ENCODE measurements at regions not wholly inside any gene's neighbourhood (a gene's known extent, or its start where the extent isn't known, plus 50 kb on each side); places are given as distances from the start of the nearest gene placed in this dataset.

- H3K9ac ChIP-seq (ENCODE audit: insufficient read depth, low read depth, low read length): no peak overlapping the region
- peaks cover 20 to 86% of the 10 kb centered on the region in 2 experiments for H3K27me3 ChIP-seq (ENCODE audit: control insufficient read depth in 1 of 2, insufficient read depth in 2 of 2, low read length in 2 of 2)
- FAIRE-seq (no peak), DNase-seq (ENCODE audit: low spot score) (no peak), ATAC-seq (no peak)
- peaks cover 14% of the 10 kb centered on the region for H3K4me1 ChIP-seq (ENCODE audit: insufficient read depth, low read length)
- in situ Hi-C loops (cut with HindIII; ENCODE audit: extremely low pct_ligation_motif_present, low pct_unique_long_range_greater_than_20kb): no loop called here
- no peaks in the 10 kb centered on the region for H3K36me3 ChIP-seq (replicated peaks in 1 of 2; ENCODE audit: control insufficient read depth in 1 of 2, insufficient read depth in 2 of 2, low read length in 2 of 2)
- no peak overlapping the region for H3K27ac ChIP-seq (ENCODE audit: extremely low read length, insufficient read depth, low read length)
- BruUV-seq (replicated peaks): no TSS peak
- no peaks in the 10 kb centered on the region for H3K79me2 ChIP-seq (ENCODE audit: insufficient read depth, low read length)
- intact Hi-C loops (cut with micrococcal nuclease; ENCODE audit: unreplicated experiment): no loop called here
- no peak overlapping the region for H3K4me3 ChIP-seq (replicated peaks in 1 of 3; ENCODE audit: insufficient read depth in 1 of 3, low read depth in 2 of 3, low read length in 3 of 3)
- no peaks in the 10 kb centered on the region for H4K20me1 ChIP-seq (ENCODE audit: insufficient read depth, low read length)
- TF ChIP-seq ZKSCAN1 (IDR thresholded peaks at IDR 0.05; ENCODE audit: low read length) (no peak), ZIK1 (CRISPR knock-in tag; IDR thresholded peaks at IDR 0.05; ENCODE audit: borderline replicate concordance, low read depth) (no peak), RBM39 (IDR thresholded peaks at IDR 0.05; ENCODE audit: low read depth, low read length, poor library complexity, severe bottlenecking) (no peak), PRPF4 (IDR thresholded peaks at IDR 0.05; ENCODE audit: low read depth, low read length, poor library complexity, severe bottlenecking) (no peak), NONO (IDR thresholded peaks at IDR 0.05) (no peak), NONO (CRISPR knock-in tag; conservative IDR thresholded peaks at IDR 0.05) (no peak), ZNF552 (CRISPR knock-in tag; IDR thresholded peaks at IDR 0.05; ENCODE audit: borderline replicate concordance) (no peak), CREB1 (IDR thresholded peaks at IDR 0.05) (no peak), CREB1 (CRISPR knock-in tag; IDR thresholded peaks at IDR 0.05) (no peak), ATF1 (CRISPR knock-in tag; IDR thresholded peaks at IDR 0.05) (no peak), ZBTB38 (CRISPR knock-in tag; IDR thresholded peaks at IDR 0.05) (no peak), CBFB (CRISPR knock-in tag; IDR thresholded peaks at IDR 0.05) (no peak), WIZ (CRISPR knock-in tag; IDR thresholded peaks at IDR 0.05) (no peak), FOXK2 (IDR thresholded peaks at IDR 0.05) (no peak), ZNF280B (CRISPR knock-in tag; IDR thresholded peaks at IDR 0.05; ENCODE audit: borderline replicate concordance) (no peak), SMARCC2 (IDR thresholded peaks at IDR 0.05) (no peak)
- no peak overlapping the region for H3K4me2 ChIP-seq (ENCODE audit: low read depth, low read length)
- no peak overlapping the region for H2AFZ ChIP-seq (ENCODE audit: low read length)
- no peaks in the 10 kb centered on the region for H3K9me3 ChIP-seq (ENCODE audit: low read length)
- ChIA-PET CTCF (ENCODE audit: low intra/inter-chr PET ratio, low total read pairs) (no interaction called here), POLR2A (no interaction called here)
- 24% methylated on average over 4 of the region's 4 CpGs for WGBS (ENCODE audit: low lambda C conversion rate)
Observed at GRCh38 chr2:120885749-120886148, 150.1 kb downstream of the GLI2 start.

All from HepG2 (cell line).